ENCODE measurements at regions not wholly inside any gene's neighbourhood (a gene's known extent, or its start where the extent isn't known, plus 50 kb on each side); places are given as distances from the start of the nearest gene placed in this dataset.

- Histone ChIP-seq H3K4ac (ENCODE audit: low read length) (no peak overlapping the region), H2AFZ (ENCODE audit: low read length) (no peak overlapping the region), H3K4me1 (ENCODE audit: control insufficient read depth in 2 of 2, insufficient read depth in 1 of 2, low read depth in 1 of 2, low read length in 2 of 2) (no peaks in the 10 kb centered on the region), H4K91ac (ENCODE audit: low read depth, low read length, poor library complexity) (no peak overlapping the region), H3K79me1 (ENCODE audit: low read depth, low read length) (no peaks in the 10 kb centered on the region), H2BK5ac (ENCODE audit: low read length) (no peak overlapping the region), H4K8ac (ENCODE audit: low read depth, low read length) (no peak overlapping the region), H3K36me3 (replicated peaks in 1 of 2; ENCODE audit: control insufficient read depth in 2 of 2, insufficient read depth in 2 of 2, low read length in 2 of 2) (no peaks in the 10 kb centered on the region), H3K27me3 (ENCODE audit: control insufficient read depth in 3 of 3, insufficient read depth in 3 of 3, low read depth in 1 of 3, low read length in 3 of 3) (no peaks in the 10 kb centered on the region), H2AK5ac (ENCODE audit: low read depth, low read length) (no peak overlapping the region), H3K4me2 (ENCODE audit: insufficient read depth, low read length, poor library complexity, severe bottlenecking) (no peak overlapping the region), H3K9me3 (replicated peaks in 1 of 2; ENCODE audit: control insufficient read depth in 2 of 2, insufficient read depth in 1 of 2, low read depth in 1 of 2, low read length in 2 of 2) (no peaks in the 10 kb centered on the region), H3K14ac (ENCODE audit: low read length) (no peak overlapping the region), H3K18ac (ENCODE audit: low read length) (no peak overlapping the region), H3K27ac (replicated peaks; ENCODE audit: low read length) (no peak overlapping the region), H2BK12ac (ENCODE audit: low read length) (no peak overlapping the region), H2BK120ac (ENCODE audit: low read depth, low read length) (no peak overlapping the region), H3K23ac (ENCODE audit: low read depth, low read length, poor library complexity) (no peak overlapping the region), H3K9ac (ENCODE audit: low read depth, low read length, poor library complexity) (no peak overlapping the region), H2BK15ac (ENCODE audit: low read length) (no peak overlapping the region), H3K4me3 (ENCODE audit: low read length in 2 of 2) (no peak overlapping the region)
- DNase-seq (ENCODE audit: low spot score), result no peak
- no CpG with 5 or more reads among the region's 1 CpG for WGBS, 2 donors (ENCODE audit: extremely low coverage in 2 of 2, insufficient read length in 2 of 2, insufficient replicate concordance in 1 of 2)
These were observed 349.4 kb downstream of the FAM181B start for GRCh38 chr11:82384308-82384707.

GRCh38 chr11:82373781-82374542, 359.7 kb downstream of the FAM181B start:
- no peak overlapping the region for H3K14ac ChIP-seq (ENCODE audit: low read length)
- no peaks in the 10 kb centered on the region for H3K36me3 ChIP-seq (replicated peaks in 1 of 2; ENCODE audit: control insufficient read depth in 2 of 2, insufficient read depth in 2 of 2, low read length in 2 of 2)
- H3K27me3 ChIP-seq (ENCODE audit: control insufficient read depth in 3 of 3, insufficient read depth in 3 of 3, low read depth in 1 of 3, low read length in 3 of 3), result no peaks in the 10 kb centered on the region
- H2AFZ ChIP-seq (ENCODE audit: low read length), result no peak overlapping the region
- no peak overlapping the region for H3K4ac ChIP-seq (ENCODE audit: low read length)
- H2BK120ac ChIP-seq (ENCODE audit: low read depth, low read length), result no peak overlapping the region
- H3K9me3 ChIP-seq (replicated peaks in 1 of 2; ENCODE audit: control insufficient read depth in 2 of 2, insufficient read depth in 1 of 2, low read depth in 1 of 2, low read length in 2 of 2), result no peaks in the 10 kb centered on the region
- H3K79me1 ChIP-seq (ENCODE audit: low read depth, low read length), result no peaks in the 10 kb centered on the region
- no peak overlapping the region for H2BK15ac ChIP-seq (ENCODE audit: low read length)
- no peak overlapping the region for H3K23ac ChIP-seq (ENCODE audit: low read depth, low read length, poor library complexity)
- no peak overlapping the region for H4K91ac ChIP-seq (ENCODE audit: low read depth, low read length, poor library complexity)
- no peak overlapping the region for H3K18ac ChIP-seq (ENCODE audit: low read length)
- H3K4me2 ChIP-seq (ENCODE audit: insufficient read depth, low read length, poor library complexity, severe bottlenecking), result no peak overlapping the region
- no peak overlapping the region for H4K8ac ChIP-seq (ENCODE audit: low read depth, low read length)
- H2AK5ac ChIP-seq (ENCODE audit: low read depth, low read length), result no peak overlapping the region
- no peak for DNase-seq (ENCODE audit: low spot score)
- no peak overlapping the region for H3K4me3 ChIP-seq (ENCODE audit: low read length in 2 of 2)
- no peak overlapping the region for H2BK5ac ChIP-seq (ENCODE audit: low read length)
- no peak overlapping the region for H3K27ac ChIP-seq (replicated peaks; ENCODE audit: low read length)
- H3K4me1 ChIP-seq (ENCODE audit: control insufficient read depth in 2 of 2, insufficient read depth in 1 of 2, low read depth in 1 of 2, low read length in 2 of 2), result no peaks in the 10 kb centered on the region
- no peak overlapping the region for H2BK12ac ChIP-seq (ENCODE audit: low read length)
- H3K9ac ChIP-seq (ENCODE audit: low read depth, low read length, poor library complexity), result no peak overlapping the region
- WGBS, 2 donors (ENCODE audit: extremely low coverage in 2 of 2, insufficient read length in 2 of 2, insufficient replicate concordance in 1 of 2), result no CpG with 5 or more reads among the region's 4 CpGs

GRCh38 chr11:82365351-82365750, 368.3 kb downstream of the FAM181B start:
- H2BK5ac ChIP-seq (ENCODE audit: low read length), result no peak overlapping the region
- no peak overlapping the region for H3K4me2 ChIP-seq (ENCODE audit: insufficient read depth, low read length, poor library complexity, severe bottlenecking)
- DNase-seq (ENCODE audit: low spot score), result no peak
- H2BK120ac ChIP-seq (ENCODE audit: low read depth, low read length), result no peak overlapping the region
- no peak overlapping the region for H3K23ac ChIP-seq (ENCODE audit: low read depth, low read length, poor library complexity)
- no CpG with 5 or more reads among the region's 2 CpGs for WGBS, 2 donors (ENCODE audit: extremely low coverage in 2 of 2, insufficient read length in 2 of 2, insufficient replicate concordance in 1 of 2)
- H3K9ac ChIP-seq (ENCODE audit: low read depth, low read length, poor library complexity), result no peak overlapping the region
- no peak overlapping the region for H2AFZ ChIP-seq (ENCODE audit: low read length)
- H3K4ac ChIP-seq (ENCODE audit: low read length), result no peak overlapping the region
- H2BK15ac ChIP-seq (ENCODE audit: low read length), result no peak overlapping the region
- no peaks in the 10 kb centered on the region for H3K27me3 ChIP-seq (ENCODE audit: control insufficient read depth in 3 of 3, insufficient read depth in 3 of 3, low read depth in 1 of 3, low read length in 3 of 3)
- no peak overlapping the region for H2BK12ac ChIP-seq (ENCODE audit: low read length)
- H3K4me3 ChIP-seq (ENCODE audit: low read length in 2 of 2), result no peak overlapping the region
- H3K36me3 ChIP-seq (replicated peaks in 1 of 2; ENCODE audit: control insufficient read depth in 2 of 2, insufficient read depth in 2 of 2, low read length in 2 of 2), result no peaks in the 10 kb centered on the region
- no peak overlapping the region for H4K91ac ChIP-seq (ENCODE audit: low read depth, low read length, poor library complexity)
- no peaks in the 10 kb centered on the region for H3K4me1 ChIP-seq (ENCODE audit: control insufficient read depth in 2 of 2, insufficient read depth in 1 of 2, low read depth in 1 of 2, low read length in 2 of 2)
- H2AK5ac ChIP-seq (ENCODE audit: low read depth, low read length), result no peak overlapping the region
- no peaks in the 10 kb centered on the region for H3K9me3 ChIP-seq (replicated peaks in 1 of 2; ENCODE audit: control insufficient read depth in 2 of 2, insufficient read depth in 1 of 2, low read depth in 1 of 2, low read length in 2 of 2)
- no peak overlapping the region for H3K14ac ChIP-seq (ENCODE audit: low read length)
- H3K79me1 ChIP-seq (ENCODE audit: low read depth, low read length), result no peaks in the 10 kb centered on the region
- H3K18ac ChIP-seq (ENCODE audit: low read length), result no peak overlapping the region
- no peak overlapping the region for H4K8ac ChIP-seq (ENCODE audit: low read depth, low read length)
- H3K27ac ChIP-seq (replicated peaks; ENCODE audit: low read length), result no peak overlapping the region

GRCh38 chr11:82356316-82356715, 377.3 kb downstream of the FAM181B start:
- WGBS, 2 donors (ENCODE audit: extremely low coverage in 2 of 2, insufficient read length in 2 of 2, insufficient replicate concordance in 1 of 2), result no CpG with 5 or more reads among the region's 2 CpGs
- H3K27ac ChIP-seq (replicated peaks; ENCODE audit: low read length), result no peak overlapping the region
- H3K36me3 ChIP-seq (replicated peaks in 1 of 2; ENCODE audit: control insufficient read depth in 2 of 2, insufficient read depth in 2 of 2, low read length in 2 of 2), result no peaks in the 10 kb centered on the region
- H4K91ac ChIP-seq (ENCODE audit: low read depth, low read length, poor library complexity), result no peak overlapping the region
- DNase-seq (ENCODE audit: low spot score), result no peak
- no peak overlapping the region for H3K14ac ChIP-seq (ENCODE audit: low read length)
- H3K4ac ChIP-seq (ENCODE audit: low read length), result no peak overlapping the region
- H2BK5ac ChIP-seq (ENCODE audit: low read length), result no peak overlapping the region
- H3K9me3 ChIP-seq (replicated peaks in 1 of 2; ENCODE audit: control insufficient read depth in 2 of 2, insufficient read depth in 1 of 2, low read depth in 1 of 2, low read length in 2 of 2), result no peaks in the 10 kb centered on the region
- H2AFZ ChIP-seq (ENCODE audit: low read length), result no peak overlapping the region
- no peak overlapping the region for H2BK12ac ChIP-seq (ENCODE audit: low read length)
- no peaks in the 10 kb centered on the region for H3K79me1 ChIP-seq (ENCODE audit: low read depth, low read length)
- no peaks in the 10 kb centered on the region for H3K27me3 ChIP-seq (ENCODE audit: control insufficient read depth in 3 of 3, insufficient read depth in 3 of 3, low read depth in 1 of 3, low read length in 3 of 3)
- H2BK120ac ChIP-seq (ENCODE audit: low read depth, low read length), result no peak overlapping the region
- no peak overlapping the region for H2BK15ac ChIP-seq (ENCODE audit: low read length)
- H2AK5ac ChIP-seq (ENCODE audit: low read depth, low read length), result no peak overlapping the region
- H3K4me3 ChIP-seq (ENCODE audit: low read length in 2 of 2), result no peak overlapping the region
- no peak overlapping the region for H3K9ac ChIP-seq (ENCODE audit: low read depth, low read length, poor library complexity)
- H3K23ac ChIP-seq (ENCODE audit: low read depth, low read length, poor library complexity), result no peak overlapping the region
- no peak overlapping the region for H4K8ac ChIP-seq (ENCODE audit: low read depth, low read length)
- H3K4me1 ChIP-seq (ENCODE audit: control insufficient read depth in 2 of 2, insufficient read depth in 1 of 2, low read depth in 1 of 2, low read length in 2 of 2), result no peaks in the 10 kb centered on the region
- H3K18ac ChIP-seq (ENCODE audit: low read length), result no peak overlapping the region
- no peak overlapping the region for H3K4me2 ChIP-seq (ENCODE audit: insufficient read depth, low read length, poor library complexity, severe bottlenecking)
